GM12878 (cell line): ENCODE measurements at regions not wholly inside any gene's neighbourhood (a gene's known extent, or its start where the extent isn't known, plus 50 kb on each side); places are given as distances from the start of the nearest gene placed in this dataset.

Experiments used
- ATAC-seq: fragments of 200-7000 bp; cut with Tn5 transposase; 3 replicates; pipeline ENCODE4 v1.9.1; 2020; ENCODE audit warnings: mild to moderate bottlenecking, moderate library complexity
- BruUV-seq: library from RNA; stranded (reverse); fragments of 400-500 nt; replicated peaks from 2 replicates; lab custom pipeline; 2021; lab: Mats Ljungman, UMichigan
- CTCF ChIA-PET: fragments of 300-600 bp; sonication (Branson Sonifier 250); formaldehyde crosslinking; extraction: SDS; loops from one replicate; lab custom pipeline; 2021; ENCODE audit warnings: inconsistent platforms; lab: Yijun Ruan, JAX
- POLR2A ChIA-PET: fragments of 350-600 bp; formaldehyde crosslinking; extraction: SDS; loops from one replicate; lab custom pipeline; 2021; ENCODE audit warnings: inconsistent platforms; lab: Charles Lee
- RAD21 ChIA-PET: fragments of 300-600 bp; sonication (Branson Sonifier 250); formaldehyde crosslinking; loops from one replicate; lab custom pipeline; 2023; ENCODE audit warnings: antibody characterized with exemption; ENCODE audit not compliant: unreplicated experiment; lab: Charles Lee
- SMC1A ChIA-PET: fragments of 300-600 bp; sonication (Branson Sonifier 250); formaldehyde crosslinking; loops from one replicate; lab custom pipeline; 2023; ENCODE audit not compliant: unreplicated experiment, uncharacterized antibody; lab: Charles Lee
- DNase-seq: peaks from one replicate; pipeline ENCODE4 v3.0.0-alpha.2; 2011; ENCODE audit warnings: low read depth, low spot score
- FAIRE-seq: peaks from 3 replicates; lab custom pipeline; 2011; peaks lifted over from hg19 to GRCh38; lab: Jason Lieb, UNC
- H2AFZ ChIP-seq: 2 replicates; pipeline ENCODE4 v1.6.0; 2011; ENCODE audit warnings: low read depth, low read length, control low read depth; ENCODE audit not compliant: control insufficient read depth
- H3K27ac ChIP-seq: 2 replicates; pipeline ENCODE4 v1.5.1; 2011; ENCODE audit warnings: control low read depth; ENCODE audit not compliant: control insufficient read depth, insufficient read depth
- H3K27me3 ChIP-seq, 2 experiments: replicated peaks in 1 of 2; 2 replicates each; pipeline versions ENCODE4 v1.6.0 to v1.6.1; 2011; ENCODE audit warnings: low read length in 1 of 2; ENCODE audit not compliant: control insufficient read depth in 2 of 2, insufficient read depth in 2 of 2
- H3K36me3 ChIP-seq, 2 experiments: 2 replicates each; pipeline ENCODE4 v1.5.1; 2011; ENCODE audit warnings: low read length in 1 of 2; ENCODE audit not compliant: control insufficient read depth in 2 of 2, insufficient read depth in 2 of 2
- H3K4me1 ChIP-seq: 2 replicates; pipeline ENCODE4 v1.6.1; 2011; ENCODE audit warnings: mild to moderate bottlenecking, low read length, moderate library complexity, mixed read lengths; ENCODE audit not compliant: control insufficient read depth, insufficient read depth
- H3K4me2 ChIP-seq: 2 replicates; pipeline ENCODE4 v1.6.0; 2011; ENCODE audit warnings: control low read depth; ENCODE audit not compliant: control insufficient read depth, insufficient read depth
- H3K4me3 ChIP-seq: fragments of 200-600 bp; sonication (generic); 2 replicates; pipeline ENCODE4 v1.5.1; 2016
- H3K79me2 ChIP-seq: 2 replicates; pipeline ENCODE4 v1.6.0; 2011; ENCODE audit warnings: low read length; ENCODE audit not compliant: control insufficient read depth, insufficient read depth
- H3K9ac ChIP-seq: 2 replicates; pipeline ENCODE4 v1.8.0; 2011; ENCODE audit warnings: low read length, control low read depth, mixed read lengths; ENCODE audit not compliant: control insufficient read depth, insufficient read depth
- H3K9me3 ChIP-seq: replicated peaks from 3 replicates; pipeline ENCODE4 v1.5.1; 2011; ENCODE audit warnings: mild to moderate bottlenecking, low read length; ENCODE audit not compliant: control insufficient read depth, insufficient read depth
- H4K20me1 ChIP-seq: 2 replicates; pipeline ENCODE4 v1.6.0; 2011; ENCODE audit not compliant: control insufficient read depth, insufficient read depth
- BCL3 ChIP-seq: IDR thresholded peaks from 2 replicates; pipeline ENCODE4 v1.6.1; 2011; ENCODE audit warnings: borderline replicate concordance, low read depth, mild to moderate bottlenecking, moderate library complexity, low read length; ENCODE audit not compliant: insufficient read depth, poor library complexity, severe bottlenecking
- CTCF ChIP-seq, 3 experiments: IDR thresholded peaks in 2 of 3; conservative IDR thresholded peaks in 1 of 3; 2 replicates each; pipeline ENCODE4 v1.5.1; 2011; ENCODE audit warnings: low read depth in 3 of 3, low read length in 3 of 3, mild to moderate bottlenecking in 3 of 3, control low read depth in 2 of 3, moderate library complexity in 2 of 3, inconsistent platforms in 1 of 3, mixed read lengths in 1 of 3; ENCODE audit not compliant: control insufficient read depth in 2 of 3, insufficient read depth in 1 of 3; ENCODE audit errors: extremely low read depth in 1 of 3
- KLF5 ChIP-seq: fragments of 450-650 bp; IDR thresholded peaks from 2 replicates; pipeline ENCODE4 v1.6.1; 2014; ENCODE audit warnings: mild to moderate bottlenecking; ENCODE audit not compliant: partially characterized antibody
- NFIC ChIP-seq: IDR thresholded peaks from 2 replicates; pipeline ENCODE4 v1.6.1; 2012; ENCODE audit warnings: low read depth, mild to moderate bottlenecking, inconsistent platforms, low read length, moderate library complexity
- POLR2A ChIP-seq: IDR thresholded peaks from 2 replicates; pipeline ENCODE4 v1.6.1; 2011; ENCODE audit warnings: low read depth, mild to moderate bottlenecking, low read length
- SMC3 ChIP-seq: IDR thresholded peaks from 2 replicates; pipeline ENCODE4 v1.6.1; 2011; ENCODE audit warnings: low read length, improper control_type of control experiment, borderline replicate concordance
- ZBED1 ChIP-seq: IDR thresholded peaks from 2 replicates; pipeline ENCODE4 v1.6.1; 2016; ENCODE audit warnings: borderline replicate concordance
- ZBTB4 ChIP-seq: fragments of 450-650 bp; formaldehyde crosslinking; IDR thresholded peaks from 2 replicates; pipeline ENCODE4 v1.4.0; 2022; ENCODE audit warnings: mild to moderate bottlenecking, moderate library complexity
- ZNF622 ChIP-seq: fragments of 450-650 bp; IDR thresholded peaks from 2 replicates; pipeline ENCODE4 v1.6.1; 2017; ENCODE audit warnings: mild to moderate bottlenecking, inconsistent platforms
- WGBS: methylation state at CpG from one replicate; pipeline ENCODE4 v1.1.6; 2016; ENCODE audit warnings: low lambda C conversion rate; ENCODE audit not compliant: insufficient replicate concordance, insufficient coverage; ENCODE audit errors: missing lambda C conversion rate; 5-methylcytosine and 5-hydroxymethylcytosine counted together
- in situ Hi-C: fragments of 300-500 bp; cut with MboI; formaldehyde crosslinking; loops from 9 replicates; pipeline ENCODE4 v1.14.3; 2018; ENCODE audit warnings: mixed read lengths
- intact Hi-C: fragments of 100-400 bp; cut with micrococcal nuclease; formaldehyde crosslinking; loops from one replicate; pipeline ENCODE4 v1.14.2; 2022; ENCODE audit not compliant: unreplicated experiment

GRCh38 chr7:42730586-42730985 lies 181.3 kb downstream of the C7orf25 start:
- H3K36me3 ChIP-seq = no peaks in the 10 kb centered on the region
- no peak for DNase-seq
- CTCF ChIA-PET = no interaction called here
- SMC1A ChIA-PET = no interaction called here
- no peaks in the 10 kb centered on the region for H3K79me2 ChIP-seq
- POLR2A ChIA-PET = no interaction called here
- no peak overlapping the region for H2AFZ ChIP-seq
- RAD21 ChIA-PET = interaction anchor here (0.7 kb wide), 1 partner anchor 11 kb away, joined by 3 read pairs; no protein-coding TSS in a partner anchor
- H3K4me3 ChIP-seq = no peak overlapping the region
- in situ Hi-C loops (no loop called here), intact Hi-C loops (no loop called here)
- no peaks in the 10 kb centered on the region for H3K27me3 ChIP-seq
- H3K9ac ChIP-seq = no peak overlapping the region
- TF ChIP-seq NFIC = no peak
- TF ChIP-seq ZNF622 = no peak
- no peak for TF ChIP-seq ZBED1
- TF ChIP-seq KLF5 = no peak
- no peak for TF ChIP-seq POLR2A
- TF ChIP-seq BCL3 = no peak
- TF ChIP-seq CTCF (IDR thresholded peaks at IDR 0.05 in 2 of 3, conservative IDR thresholded peaks at IDR 0.05 in 1 of 3; ENCODE audit: control insufficient read depth in 2 of 3, extremely low read depth in 1 of 3, insufficient read depth in 1 of 3, low read depth in 3 of 3, low read length in 3 of 3) = no peak
- no peak for TF ChIP-seq ZBTB4 (CRISPR knock-in tag)
- TF ChIP-seq SMC3 = no peak
- no peaks in the 10 kb centered on the region for H3K4me1 ChIP-seq
- no peak for ATAC-seq
- no peak for FAIRE-seq
- no peak overlapping the region for H3K4me2 ChIP-seq
- no peak overlapping the region for H3K27ac ChIP-seq
- WGBS = 3% methylated on average over 1 of the region's 1 CpG
- BruUV-seq = no TSS peak
- H4K20me1 ChIP-seq = no peaks in the 10 kb centered on the region
- no peaks in the 10 kb centered on the region for H3K9me3 ChIP-seq
